HCT116 (cell line): ENCODE measurements at regions not wholly inside any gene's neighbourhood (a gene's known extent, or its start where the extent isn't known, plus 50 kb on each side); places are given as distances from the start of the nearest gene placed in this dataset.

ENCODE experiments used
- ATAC-seq: fragments of 200-7000 bp; cut with Tn5 transposase; 2 replicates; pipeline ENCODE4 v1.9.1; 2020; ENCODE audit warnings: mild to moderate bottlenecking, moderate library complexity
- BruUV-seq: library from RNA; stranded (reverse); fragments of 400-500 nt; replicated peaks from 2 replicates; lab custom pipeline; 2021; lab: Mats Ljungman, UMichigan
- CTCF ChIA-PET: fragments of 300-600 bp; sonication (Branson Sonifier 250); formaldehyde crosslinking; loops from one replicate; lab custom pipeline; 2021; ENCODE audit warnings: antibody characterized with exemption; lab: Charles Lee
- POLR2A ChIA-PET: fragments of 300-600, 350-600 bp; sonication (Branson Sonifier 250); formaldehyde crosslinking; loops from one replicate; lab custom pipeline; 2021; ENCODE audit warnings: antibody characterized with exemption; lab: Charles Lee
- RAD21 ChIA-PET, 2 experiments: fragments of 300-600 bp; sonication (Branson Sonifier 250); formaldehyde crosslinking; loops; one replicate each; lab custom pipeline; 2023; ENCODE audit warnings: low total read pairs in 2 of 2; ENCODE audit not compliant: uncharacterized antibody in 2 of 2, unreplicated experiment in 2 of 2, low non-redundant PET in 1 of 2; lab: Charles Lee
- DNase-seq: peaks from one replicate; pipeline ENCODE4 v3.0.0-alpha.2; 2010; ENCODE audit warnings: low read depth, low spot score
- H2AFZ ChIP-seq: fragments of 200-600 bp; shearing (Covaris generic), sonication (generic); 2 replicates; pipeline ENCODE4 v1.6.1; 2017; ENCODE audit warnings: low read depth, mixed run types, mixed read lengths, antibody characterized with exemption, low read length; ENCODE audit not compliant: poor library complexity, severe bottlenecking
- H3K27ac ChIP-seq: 2 replicates; pipeline ENCODE4 v1.5.1; 2012; ENCODE audit warnings: low read depth, low read length
- H3K27me3 ChIP-seq: fragments of 200-600 bp; sonication (generic); 2 replicates; pipeline ENCODE4 v1.6.1; 2016; ENCODE audit warnings: mixed run types, low read length, mixed read lengths; ENCODE audit not compliant: insufficient read depth
- H3K36me3 ChIP-seq, 2 experiments: fragments of 200-500 bp in 1 of 2; fragments of 200-600 bp in 1 of 2; sonication (Bioruptor generic) in 1 of 2; sonication (generic) in 1 of 2; 2 replicates each; pipeline versions ENCODE4 v1.5.1 to v1.6.1; 2014 to 2016; ENCODE audit warnings: low read length in 2 of 2, inconsistent platforms in 1 of 2, mixed read lengths in 1 of 2, mixed run types in 1 of 2; ENCODE audit not compliant: insufficient read depth in 2 of 2, control insufficient read depth in 1 of 2
- H3K4me1 ChIP-seq, 2 experiments: fragments of 200-600 bp in 1 of 2; sonication (generic) in 1 of 2; 2 replicates each; pipeline versions ENCODE4 v1.5.1 to v1.6.1; 2012 to 2017; ENCODE audit warnings: low read length in 2 of 2, inconsistent platforms in 1 of 2, mild to moderate bottlenecking in 1 of 2, mixed read lengths in 1 of 2, mixed run types in 1 of 2, moderate library complexity in 1 of 2; ENCODE audit not compliant: insufficient read depth in 2 of 2, control insufficient read depth in 1 of 2
- H3K4me2 ChIP-seq: fragments of 200-600 bp; sonication (generic); 2 replicates; pipeline ENCODE4 v1.6.1; 2017; ENCODE audit warnings: mixed run types, low read length, mixed read lengths
- H3K4me3 ChIP-seq, 2 experiments: fragments of 200-600 bp in 1 of 2; sonication (generic) in 1 of 2; replicated peaks in 1 of 2; 2 replicates each; pipeline ENCODE4 v1.5.1; 2011 to 2016; ENCODE audit warnings: low read length in 2 of 2, control low read depth in 1 of 2, low read depth in 1 of 2, mild to moderate bottlenecking in 1 of 2, mixed read lengths in 1 of 2, mixed run types in 1 of 2
- H3K79me2 ChIP-seq: fragments of 200-600 bp; sonication (generic); 2 replicates; pipeline ENCODE4 v1.6.1; 2017; ENCODE audit warnings: mild to moderate bottlenecking, mixed run types, low read length, moderate library complexity, mixed read lengths; ENCODE audit not compliant: insufficient read depth
- H3K9ac ChIP-seq: fragments of 200-600 bp; sonication (generic); 2 replicates; pipeline ENCODE4 v1.6.1; 2016; ENCODE audit warnings: low read length, mixed read lengths
- H3K9me2 ChIP-seq: fragments of 200-600 bp; sonication (generic), shearing (Covaris generic); 2 replicates; pipeline ENCODE4 v1.6.1; 2017; ENCODE audit warnings: mixed run types, mild to moderate bottlenecking, moderate library complexity; ENCODE audit not compliant: insufficient read depth
- H3K9me3 ChIP-seq, 2 experiments: fragments of 200-500 bp in 1 of 2; fragments of 200-600 bp in 1 of 2; sonication (Bioruptor generic) in 1 of 2; sonication (generic) in 1 of 2; 2 replicates each; pipeline ENCODE4 v1.6.1; 2014 to 2017; ENCODE audit warnings: low read length in 2 of 2, mixed read lengths in 2 of 2, inconsistent platforms in 1 of 2, low read depth in 1 of 2, mild to moderate bottlenecking in 1 of 2, mixed run types in 1 of 2, moderate library complexity in 1 of 2; ENCODE audit not compliant: control insufficient read depth in 1 of 2, insufficient read depth in 1 of 2
- H4K20me1 ChIP-seq: fragments of 200-600 bp; sonication (generic), shearing (Covaris generic); 2 replicates; pipeline ENCODE4 v1.6.1; 2017; ENCODE audit warnings: mixed run types, mild to moderate bottlenecking, moderate library complexity; ENCODE audit not compliant: insufficient read depth
- EZH2phosphoT487 ChIP-seq: fragments of 200-600 bp; IDR thresholded peaks from 2 replicates; pipeline ENCODE4 v1.6.1; 2018; ENCODE audit warnings: antibody characterized with exemption, borderline replicate concordance
- POLR2A ChIP-seq: IDR thresholded peaks from 2 replicates; pipeline ENCODE4 v1.7.0; 2011; ENCODE audit warnings: borderline replicate concordance; ENCODE audit not compliant: insufficient read depth, insufficient read length; ENCODE audit errors: extremely low read depth
- POLR2AphosphoS5 ChIP-seq: IDR thresholded peaks from 2 replicates; pipeline ENCODE4 v1.6.1; 2011; ENCODE audit warnings: mild to moderate bottlenecking, low read depth, low read length, moderate library complexity
- REST ChIP-seq: IDR thresholded peaks from 2 replicates; pipeline ENCODE4 v1.6.1; 2012; ENCODE audit warnings: low read depth
- SRF ChIP-seq: IDR thresholded peaks from 2 replicates; pipeline ENCODE4 v1.6.1; 2012; ENCODE audit warnings: low read depth
- ZFX ChIP-seq: fragments of 450-650 bp; IDR thresholded peaks from 2 replicates; pipeline ENCODE4 v1.6.1; 2017
- intact Hi-C: fragments of 100-400 bp; cut with micrococcal nuclease; formaldehyde crosslinking; loops from 2 replicates; pipeline ENCODE4 v1.10.0; 2022

- H3K9ac ChIP-seq: no peak overlapping the region
- H3K9me2 ChIP-seq: no peaks in the 10 kb centered on the region
- no peaks in the 10 kb centered on the region for H3K27me3 ChIP-seq
- BruUV-seq: no TSS peak
- H3K36me3 ChIP-seq: no peaks in the 10 kb centered on the region
- H4K20me1 ChIP-seq: no peaks in the 10 kb centered on the region
- RAD21 ChIA-PET: no interaction called here
- TF ChIP-seq REST (no peak), SRF (no peak), POLR2AphosphoS5 (no peak)
- POLR2A ChIA-PET: no interaction called here
- CTCF ChIA-PET: no interaction called here
- intact Hi-C loops: no loop called here
- no peak overlapping the region for H2AFZ ChIP-seq
- ATAC-seq: no peak
- H3K4me2 ChIP-seq: no peak overlapping the region
- H3K9me3 ChIP-seq: no peaks in the 10 kb centered on the region
- H3K4me1 ChIP-seq: no peaks in the 10 kb centered on the region
- DNase-seq: no peak
- no peak overlapping the region for H3K4me3 ChIP-seq
- H3K79me2 ChIP-seq: no peaks in the 10 kb centered on the region
- H3K27ac ChIP-seq: no peak overlapping the region
Observed at GRCh38 chr2:223223156-223223555, 171.2 kb downstream of the KCNE4 start.

- H4K20me1 ChIP-seq: no peaks in the 10 kb centered on the region
- H3K9me2 ChIP-seq: no peaks in the 10 kb centered on the region
- POLR2A ChIA-PET: no interaction called here
- RAD21 ChIA-PET: no interaction called here
- H3K27me3 ChIP-seq: no peaks in the 10 kb centered on the region
- no peak overlapping the region for H3K4me2 ChIP-seq
- H3K4me3 ChIP-seq: no peak overlapping the region
- H2AFZ ChIP-seq: no peak overlapping the region
- H3K9ac ChIP-seq: no peak overlapping the region
- H3K27ac ChIP-seq: no peak overlapping the region
- ATAC-seq (no peak), DNase-seq (no peak)
- H3K9me3 ChIP-seq: no peaks in the 10 kb centered on the region
- H3K4me1 ChIP-seq: no peaks in the 10 kb centered on the region
- no peaks in the 10 kb centered on the region for H3K36me3 ChIP-seq
- intact Hi-C loops: no loop called here
- BruUV-seq: no TSS peak
- H3K79me2 ChIP-seq: no peaks in the 10 kb centered on the region
- CTCF ChIA-PET: no interaction called here
- no peak for TF ChIP-seq EZH2phosphoT487
- TF ChIP-seq ZFX: no peak
- TF ChIP-seq POLR2A: no peak
Observed at GRCh38 chr2:223225266-223225665, 173.3 kb downstream of the KCNE4 start.
